Small intestine (tissue), 7 donors: ENCODE measurements at regions not wholly inside any gene's neighbourhood (a gene's known extent, or its start where the extent isn't known, plus 50 kb on each side); places are given as distances from the start of the nearest gene placed in this dataset.

Source experiments
- DNase-seq, 2 donors: peaks; one replicate each; pipeline versions ENCODE4 v3.0.0 to v3.0.0-alpha.2; 2013
- FAIRE-seq: peaks from 2 replicates; lab custom pipeline; 2012; peaks lifted over from hg19 to GRCh38; lab: Jason Lieb, UNC
- H3K27ac ChIP-seq, 3 donors: one replicate each; pipeline ENCODE4 v1.5.1; 2013; ENCODE audit warnings: low read length in 2 of 3, mild to moderate bottlenecking in 2 of 3, control low read depth in 1 of 3, inconsistent platforms in 1 of 3, low read depth in 1 of 3, moderate library complexity in 1 of 3
- H3K27me3 ChIP-seq, 3 donors: one replicate each; pipeline ENCODE4 v1.6.1; 2013; ENCODE audit warnings: low read length in 3 of 3, inconsistent platforms in 1 of 3; ENCODE audit not compliant: control insufficient read depth in 3 of 3, insufficient read depth in 3 of 3
- H3K36me3 ChIP-seq, 3 donors: one replicate each; pipeline ENCODE4 v1.6.1; 2013; ENCODE audit warnings: low read length in 3 of 3, inconsistent platforms in 1 of 3, low read depth in 1 of 3, mild to moderate bottlenecking in 1 of 3, moderate library complexity in 1 of 3; ENCODE audit not compliant: control insufficient read depth in 3 of 3, insufficient read depth in 2 of 3
- H3K4me1 ChIP-seq, 3 donors: one replicate each; pipeline ENCODE4 v1.6.1; 2013; ENCODE audit warnings: low read length in 2 of 3, inconsistent platforms in 1 of 3, low read depth in 1 of 3, mild to moderate bottlenecking in 1 of 3, moderate library complexity in 1 of 3; ENCODE audit not compliant: control insufficient read depth in 3 of 3, insufficient read depth in 2 of 3
- H3K4me3 ChIP-seq, 3 donors: one replicate each; pipeline ENCODE4 v1.5.1; 2013; ENCODE audit warnings: low read length in 3 of 3, control low read depth in 1 of 3, inconsistent platforms in 1 of 3, low read depth in 1 of 3, mild to moderate bottlenecking in 1 of 3, moderate library complexity in 1 of 3
- H3K9me3 ChIP-seq, 2 donors: one replicate each; pipeline ENCODE4 v1.6.1; 2013; ENCODE audit warnings: low read depth in 1 of 2, low read length in 1 of 2; ENCODE audit not compliant: control insufficient read depth in 2 of 2, insufficient read depth in 1 of 2
- WGBS, 3 donors: extraction: QIAGEN DNeasy Blood & Tissue Kit; methylation state at CpG; one replicate each; pipeline ENCODE4 v1.1.7; 2013; 5-methylcytosine and 5-hydroxymethylcytosine counted together
- donor health status: healthy with polysubstance abuse.
- donor health status: control.
- donor health status: control.
- donor health status: Bipolar disorder and iron deficiency.
- donor health status: healthy.

DNA sequence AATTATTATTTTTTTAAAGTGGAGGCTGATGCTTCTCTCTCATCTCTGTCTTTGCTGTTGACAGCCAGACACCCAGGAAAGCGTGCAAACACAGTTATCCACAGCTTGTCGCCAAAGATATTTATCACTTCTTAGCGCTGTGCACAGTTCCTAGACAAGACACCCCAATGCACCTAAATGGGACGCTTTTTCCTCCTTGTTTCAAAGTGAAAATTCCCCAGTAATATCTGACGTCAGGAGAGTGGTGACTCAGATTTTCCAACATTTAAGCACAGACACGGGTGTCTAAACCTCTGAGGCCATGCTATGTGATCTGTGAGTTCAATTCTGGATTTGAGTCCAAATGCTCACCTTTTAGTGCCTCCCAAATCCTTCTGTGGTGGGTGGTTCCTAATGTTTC, 151.6 kb downstream of the EMX2 start:
- FAIRE-seq (no peak), DNase-seq (no peak)
- Histone ChIP-seq H3K4me1 (no peaks in the 10 kb centered on the region), H3K36me3 (no peaks in the 10 kb centered on the region), H3K4me3 (no peak overlapping the region), H3K27ac (no peak overlapping the region), H3K27me3 (peaks cover 0 to 12% (median 2%) of the 10 kb centered on the region in 3 donors), H3K9me3 (no peaks in the 10 kb centered on the region)
- 58 to 66% (median 59%) methylated on average over 6 of the region's 6 CpGs for WGBS, 3 donors

DNA sequence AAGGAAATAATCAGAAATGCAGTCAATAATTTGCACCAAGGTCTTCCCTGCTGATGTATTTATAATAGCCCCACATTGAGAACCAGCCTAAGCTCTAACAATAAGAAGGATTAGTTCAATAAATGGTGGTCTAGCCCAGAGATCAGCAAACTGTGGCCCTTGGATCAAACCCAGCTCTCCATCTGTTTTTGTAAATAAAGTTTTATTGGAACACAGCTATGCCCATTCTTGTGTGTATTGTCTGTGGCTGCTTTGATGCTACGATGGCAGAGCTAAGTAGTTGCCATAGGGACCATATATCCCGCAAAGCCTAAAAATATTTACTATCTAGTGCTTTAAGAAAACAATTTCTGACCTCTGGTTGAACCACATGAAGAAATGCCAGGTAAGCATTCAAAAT, 154.9 kb downstream of the EMX2 start:
- no peaks in the 10 kb centered on the region for H3K4me1 ChIP-seq
- FAIRE-seq (no peak), DNase-seq (no peak)
- H3K9me3 ChIP-seq, result no peaks in the 10 kb centered on the region
- WGBS, 3 donors, result 87 to 91% (median 89%) methylated on average over 2 of the region's 2 CpGs
- H3K36me3 ChIP-seq, result no peaks in the 10 kb centered on the region
- H3K27ac ChIP-seq, result no peak overlapping the region
- no peak overlapping the region for H3K4me3 ChIP-seq
- peaks cover 0 to 9% (median 2%) of the 10 kb centered on the region in 3 donors for H3K27me3 ChIP-seq

DNA sequence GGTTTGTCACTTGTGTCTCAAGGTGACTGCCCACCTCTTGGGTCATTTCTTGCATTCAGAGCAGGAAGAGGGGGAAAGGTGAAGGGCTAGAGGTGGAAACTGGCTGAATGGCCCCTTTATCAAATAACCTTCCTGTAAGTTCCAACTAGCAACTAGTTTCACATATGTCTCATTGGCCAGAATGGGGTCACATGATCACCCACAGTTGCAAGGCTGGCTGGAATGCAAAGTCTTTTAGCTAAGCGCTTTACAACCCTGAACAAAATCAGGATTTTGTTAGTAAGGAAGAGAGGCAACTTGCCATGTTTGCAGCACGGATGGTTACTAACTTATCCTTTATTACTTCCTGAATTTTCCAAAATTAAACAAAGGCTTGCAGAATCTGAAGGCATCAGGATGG, 156.3 kb downstream of the EMX2 start:
- 83 to 87% (median 86%) methylated on average over 2 of the region's 2 CpGs for WGBS, 3 donors
- no peaks in the 10 kb centered on the region for H3K36me3 ChIP-seq
- H3K4me1 ChIP-seq, result no peaks in the 10 kb centered on the region
- no peak overlapping the region for H3K4me3 ChIP-seq
- H3K9me3 ChIP-seq, result no peaks in the 10 kb centered on the region
- FAIRE-seq (no peak), DNase-seq (no peak)
- H3K27me3 ChIP-seq, result peaks cover 0 to 5% (median 2%) of the 10 kb centered on the region in 3 donors
- H3K27ac ChIP-seq, result no peak overlapping the region

DNA sequence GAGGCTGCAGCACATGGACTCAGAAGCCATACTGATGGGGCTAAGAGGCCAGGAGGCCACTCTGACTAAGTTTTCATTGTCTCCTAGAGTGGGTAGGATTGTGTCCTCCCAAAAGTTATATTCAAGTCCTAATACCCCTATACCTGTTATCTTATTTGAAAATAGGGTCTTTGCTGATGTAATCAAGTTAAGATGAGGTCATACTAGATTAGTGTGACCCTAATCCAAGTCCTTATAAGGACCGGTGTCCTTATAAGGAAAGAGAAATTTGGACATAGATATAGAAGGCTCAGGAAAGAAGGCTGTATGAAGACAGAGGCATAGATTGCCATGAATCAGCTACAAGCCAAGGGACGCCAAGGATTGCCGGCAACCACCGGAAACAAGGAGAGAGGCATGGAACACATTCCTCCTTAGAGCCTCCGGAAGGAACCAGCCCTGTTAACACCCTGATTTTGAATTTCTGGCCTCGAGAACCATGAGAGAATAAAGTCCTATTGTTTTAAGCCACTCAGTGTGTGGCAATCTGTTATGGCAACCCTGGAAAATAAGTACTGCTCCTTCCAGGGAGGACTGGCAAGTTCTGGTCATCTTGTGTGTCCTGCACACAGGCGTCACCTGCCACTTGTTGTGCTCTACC, 157.0 kb downstream of the EMX2 start:
- Histone ChIP-seq H3K4me3 (no peak overlapping the region), H3K4me1 (no peaks in the 10 kb centered on the region), H3K9me3 (no peaks in the 10 kb centered on the region), H3K36me3 (no peaks in the 10 kb centered on the region), H3K27me3 (peaks cover 0 to 2% (median 0%) of the 10 kb centered on the region in 3 donors), H3K27ac (no peak overlapping the region)
- 73 to 77% (median 73%) methylated on average over 7 of the region's 7 CpGs for WGBS, 3 donors
- FAIRE-seq, result no peak
- DNase-seq, result no peak

DNA sequence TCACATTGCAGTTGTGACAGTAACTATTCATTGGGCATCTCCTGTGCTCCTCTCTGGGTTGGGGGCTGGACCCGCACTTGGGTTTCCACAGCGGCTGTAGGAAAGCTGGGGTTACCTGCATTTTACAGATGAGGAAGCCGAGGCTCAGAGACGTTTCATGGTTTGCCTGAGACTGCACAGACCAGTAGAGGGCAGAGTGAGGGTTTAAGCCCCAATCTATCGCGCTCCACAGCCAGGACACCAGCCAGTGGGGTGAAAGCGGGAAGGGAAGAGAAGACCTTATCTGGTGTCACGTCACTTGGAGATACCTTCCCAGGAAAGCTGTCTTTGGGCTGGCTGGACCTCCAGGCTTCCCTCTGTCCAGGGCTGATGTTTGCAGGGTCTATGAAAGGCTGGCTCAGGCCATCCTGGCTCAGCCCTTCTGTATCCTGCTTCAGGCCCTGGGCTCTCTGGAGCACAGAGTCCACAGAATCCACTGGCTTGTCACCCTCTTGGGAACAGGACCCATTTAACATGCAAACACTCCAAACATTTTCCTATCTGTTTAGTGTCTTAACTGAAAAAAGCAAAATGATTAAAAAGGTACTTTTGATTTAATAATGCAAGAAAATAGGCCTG, 167.7 kb downstream of the EMX2 start:
- no peaks in the 10 kb centered on the region for H3K27me3 ChIP-seq
- no peak for FAIRE-seq
- WGBS, 3 donors, result 86 to 88% (median 87%) methylated on average over 8 of the region's 8 CpGs

DNA sequence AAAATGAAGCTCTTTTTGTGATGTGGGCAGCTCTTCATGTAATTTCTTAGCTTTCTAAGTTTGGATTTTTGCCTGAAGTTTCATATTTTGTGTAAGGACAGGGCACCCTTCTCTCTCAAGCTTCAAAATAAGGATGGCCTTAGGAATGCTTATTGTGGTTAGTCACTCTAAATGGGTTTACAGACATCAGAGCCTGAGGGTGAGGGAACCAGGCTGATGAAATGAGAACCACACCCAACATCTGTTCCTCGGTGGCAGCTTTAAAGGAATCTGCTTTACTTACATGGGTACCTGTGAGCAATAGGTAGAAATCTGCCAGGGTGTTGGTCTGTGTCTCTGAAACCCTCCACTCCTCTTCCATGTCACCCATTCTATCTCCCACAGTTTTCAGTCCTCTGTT, 174.3 kb downstream of the EMX2 start:
- FAIRE-seq (no peak), DNase-seq (no peak)
- 78 to 89% (median 81%) methylated on average over 1 of the region's 1 CpG for WGBS, 3 donors
- no peaks in the 10 kb centered on the region for H3K36me3 ChIP-seq
- H3K4me1 ChIP-seq, result no peaks in the 10 kb centered on the region
- no peaks in the 10 kb centered on the region for H3K9me3 ChIP-seq
- H3K27me3 ChIP-seq, result peaks cover 0 to 4% (median 0%) of the 10 kb centered on the region in 3 donors
- H3K4me3 ChIP-seq, result no peak overlapping the region
- no peak overlapping the region for H3K27ac ChIP-seq

More for the DNA sequence above, 167.7 kb downstream of the EMX2 start:
- Histone ChIP-seq H3K4me1 (no peaks in the 10 kb centered on the region), H3K9me3 (no peaks in the 10 kb centered on the region), H3K36me3 (no peaks in the 10 kb centered on the region), H3K4me3 (no peak overlapping the region), H3K27ac (no peak overlapping the region)
- DNase-seq, result no peak

DNA sequence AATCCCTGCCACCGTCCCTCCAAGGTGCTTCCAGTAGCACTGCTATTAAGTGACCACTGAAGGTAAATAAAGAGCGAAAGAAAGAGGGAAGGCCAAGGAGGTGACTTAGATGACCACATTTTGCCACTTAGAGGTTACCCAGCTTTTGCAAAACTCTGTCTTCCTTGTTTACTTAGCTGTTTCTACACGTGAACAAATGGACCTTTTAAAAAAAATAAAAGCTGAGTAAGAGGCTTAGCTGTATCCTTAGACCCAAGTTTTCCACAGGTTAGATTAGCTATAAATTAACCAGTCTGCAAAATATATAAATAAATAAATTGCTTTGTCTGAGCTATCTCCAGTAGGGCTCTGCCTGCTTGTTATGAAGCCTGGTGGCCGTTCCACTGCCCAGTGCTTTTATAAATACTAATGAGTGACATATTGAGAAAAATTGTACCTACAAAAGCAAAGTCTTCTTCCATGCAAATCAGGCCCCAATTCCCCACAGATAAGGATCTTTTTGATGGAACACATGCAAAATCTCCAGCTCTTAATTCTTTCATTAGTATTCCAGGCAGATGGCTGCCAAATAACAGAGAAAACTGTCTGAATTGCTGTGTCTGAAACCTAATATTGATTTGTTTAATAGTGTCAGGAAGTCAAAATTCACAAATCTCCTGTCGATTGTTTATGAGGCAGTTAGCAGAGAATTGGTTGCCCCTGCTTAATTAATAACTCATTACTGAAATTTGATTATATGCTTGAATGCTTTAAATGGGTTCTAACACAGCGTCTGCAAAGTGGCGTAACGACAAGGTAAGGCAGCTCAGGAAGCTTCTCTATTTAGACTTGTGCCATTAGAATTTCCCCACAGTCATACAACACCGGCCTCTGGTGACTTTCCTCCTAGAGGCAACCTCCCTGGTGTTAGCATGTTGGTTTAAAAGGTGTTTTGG, 176.7 kb downstream of the EMX2 start:
- Histone ChIP-seq H3K4me1 (no peaks in the 10 kb centered on the region), H3K27ac (no peak overlapping the region), H3K36me3 (no peaks in the 10 kb centered on the region), H3K27me3 (peaks cover 0 to 4% (median 2%) of the 10 kb centered on the region in 3 donors), H3K4me3 (no peak overlapping the region), H3K9me3 (peaks cover 0 to 2% of the 10 kb centered on the region in 2 donors)
- WGBS, 3 donors, result 48 to 54% (median 52%) methylated on average over 9 of the region's 9 CpGs
- DNase-seq (no peak), FAIRE-seq (no peak)
